Transverse colon (tissue), 4 donors: ENCODE measurements at regions not wholly inside any gene's neighbourhood (a gene's known extent, or its start where the extent isn't known, plus 50 kb on each side); places are given as distances from the start of the nearest gene placed in this dataset.

Experiments used
- CTCF ChIP-seq, 5 experiments: fragments of 200-600 bp in 3 of 5; fragments of 450-650 bp in 2 of 5; sonication (generic) in 3 of 5; IDR thresholded peaks; 1 replicate in 2 of 5; 2 replicates in 3 of 5; pipeline ENCODE4 v1.5.1; 2016 to 2017; ENCODE audit warnings: antibody characterized with exemption in 5 of 5, inconsistent platforms in 3 of 5, mild to moderate bottlenecking in 2 of 5, moderate library complexity in 1 of 5
- EP300 ChIP-seq: sonication (generic); formaldehyde crosslinking; IDR thresholded peaks from one replicate; pipeline ENCODE4 v1.6.1; 2017; ENCODE audit warnings: antibody characterized with exemption, low read depth
- POLR2A ChIP-seq: fragments of 450-650 bp; IDR thresholded peaks from one replicate; pipeline ENCODE4 v1.6.1; 2016; ENCODE audit warnings: antibody characterized with exemption, mild to moderate bottlenecking, moderate library complexity
- POLR2AphosphoS5 ChIP-seq, 3 donors: sonication (generic); formaldehyde crosslinking; IDR thresholded peaks; one replicate each; pipeline ENCODE4 v1.6.1; 2016; ENCODE audit warnings: antibody characterized with exemption in 3 of 3

- TF ChIP-seq CTCF (IDR thresholded peaks at IDR 0.05) (no peak), EP300 (no peak), POLR2A (no peak), POLR2AphosphoS5 (IDR thresholded peaks at IDR 0.05) (no peak)
These were observed 137.4 kb upstream of the RPL10L start for GRCh38 chr14:46788994-46789393.
